ENCODE measurements at regions not wholly inside any gene's neighbourhood (a gene's known extent, or its start where the extent isn't known, plus 50 kb on each side); places are given as distances from the start of the nearest gene placed in this dataset.
"Not testable (repeated sequence)": the region's sequence is repeated elsewhere in the genome, so short reads cannot be mapped to it uniquely, and the experiment has no call there.

DNA sequence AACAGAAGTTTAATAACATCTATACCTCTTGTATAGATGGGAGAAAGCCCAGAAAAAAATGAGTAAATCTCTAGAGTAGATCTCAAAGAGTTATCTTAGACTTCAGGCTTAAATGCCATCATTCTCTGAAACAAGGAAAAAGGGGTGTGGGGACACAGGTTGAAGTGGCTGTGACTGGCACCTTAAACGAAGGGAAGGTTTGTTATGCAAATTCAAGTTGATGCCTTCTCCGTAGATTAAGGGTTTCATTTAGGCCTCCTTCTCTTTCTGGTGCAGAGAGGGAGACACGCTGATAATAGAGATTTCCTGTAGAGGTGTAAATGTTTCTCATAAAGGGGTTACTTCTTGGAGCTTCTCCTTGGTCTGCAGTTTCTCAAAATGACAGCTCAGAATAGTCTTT is 252.1 kb downstream of the CD83 start:
- DNase-seq (ENCODE audit: low read depth), result no peak

DNA sequence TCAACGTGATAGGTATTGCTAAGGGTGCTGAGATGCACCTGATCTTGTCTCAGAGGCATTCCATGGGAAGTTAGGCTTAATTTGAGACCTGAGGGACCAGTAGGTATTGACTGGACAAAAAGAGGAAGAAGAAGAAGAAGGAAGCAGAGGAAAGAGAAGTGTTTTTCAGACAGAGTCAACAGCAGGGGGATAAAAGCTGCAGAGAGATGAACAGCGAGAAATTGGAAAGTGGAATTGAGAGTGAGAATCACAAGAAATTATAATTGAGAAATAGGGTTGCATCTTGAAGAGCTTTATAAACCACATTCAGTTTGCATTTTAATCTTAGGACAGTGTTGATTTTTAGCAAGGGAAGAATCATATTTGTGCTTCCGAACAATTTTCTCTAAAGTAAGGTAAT is 254.0 kb downstream of the CD83 start:
- no peak for DNase-seq (ENCODE audit: low read depth)

DNA sequence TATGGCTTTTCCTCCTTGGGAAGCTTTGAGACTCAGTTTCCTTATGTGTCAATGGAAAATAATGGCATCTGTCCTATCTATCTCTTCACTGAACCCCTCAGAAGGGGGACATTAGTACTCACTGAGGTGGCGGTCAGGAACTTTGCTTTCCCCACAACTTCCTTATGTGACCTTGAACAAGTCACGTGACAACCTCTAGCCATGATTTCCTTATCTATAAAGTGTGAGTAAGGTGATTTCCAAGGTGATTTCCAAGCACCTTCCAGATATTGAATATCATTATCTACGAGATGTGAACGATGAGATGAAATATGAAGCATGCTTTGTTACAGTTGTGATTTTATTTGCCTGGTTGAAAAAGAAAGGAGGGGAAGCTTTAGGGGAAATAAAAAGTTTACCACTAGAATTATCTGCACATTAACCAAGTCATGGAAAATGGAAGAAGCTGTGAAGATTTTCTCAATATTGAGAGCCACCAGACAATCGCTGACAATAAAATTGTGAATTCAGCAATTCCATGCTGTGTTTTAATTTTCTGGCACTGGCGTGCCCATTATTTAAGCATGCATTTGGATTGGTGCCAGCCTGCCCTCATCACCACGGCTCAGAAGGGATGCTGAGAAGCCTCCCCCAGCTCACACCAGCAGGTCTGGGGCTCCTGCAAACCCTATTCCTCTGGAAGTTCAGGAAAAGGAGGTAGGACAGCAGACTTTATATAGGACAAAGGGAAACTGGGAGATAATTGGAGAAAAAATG is 255.3 kb downstream of the CD83 start:
- no peak for DNase-seq (ENCODE audit: low read depth)

DNA sequence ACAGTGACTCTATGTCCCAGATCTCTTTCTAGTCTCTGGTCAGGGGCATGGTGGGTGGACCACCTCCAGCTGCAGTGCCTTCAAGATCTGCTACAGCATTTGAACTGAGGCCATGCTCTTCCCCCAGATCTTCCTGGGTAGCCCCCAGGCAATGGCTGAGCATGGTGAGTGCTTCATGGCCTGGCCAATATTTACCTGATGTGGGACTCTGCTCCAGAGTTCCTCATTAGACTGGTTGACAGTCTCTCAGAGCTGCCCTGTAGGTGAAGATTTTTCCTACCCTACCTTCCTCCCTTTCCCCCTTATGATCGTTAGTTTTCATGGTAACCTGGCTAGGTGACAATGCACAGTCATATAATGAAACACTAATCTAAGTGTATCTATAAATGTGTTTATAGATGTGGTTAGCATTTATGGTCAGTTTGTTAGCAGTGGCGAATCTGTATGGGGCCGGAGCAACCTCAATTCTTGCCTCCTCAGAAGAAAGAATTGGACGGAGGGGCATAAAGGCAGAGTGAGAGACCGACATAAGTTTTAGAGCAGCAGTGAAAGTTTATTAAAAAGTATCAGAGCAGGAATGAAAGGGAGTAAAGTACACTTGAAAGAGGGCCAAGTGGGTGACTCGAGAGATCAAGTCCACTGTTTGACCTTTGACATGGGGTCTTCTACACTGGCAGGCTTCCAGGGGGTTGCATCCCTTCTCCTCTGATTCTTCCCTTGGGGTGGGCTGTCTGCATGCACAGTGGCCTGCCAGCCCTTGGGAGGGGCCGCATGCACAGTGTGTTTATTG is 256.3 kb downstream of the CD83 start:
- no peak for DNase-seq (ENCODE audit: low read depth)

DNA sequence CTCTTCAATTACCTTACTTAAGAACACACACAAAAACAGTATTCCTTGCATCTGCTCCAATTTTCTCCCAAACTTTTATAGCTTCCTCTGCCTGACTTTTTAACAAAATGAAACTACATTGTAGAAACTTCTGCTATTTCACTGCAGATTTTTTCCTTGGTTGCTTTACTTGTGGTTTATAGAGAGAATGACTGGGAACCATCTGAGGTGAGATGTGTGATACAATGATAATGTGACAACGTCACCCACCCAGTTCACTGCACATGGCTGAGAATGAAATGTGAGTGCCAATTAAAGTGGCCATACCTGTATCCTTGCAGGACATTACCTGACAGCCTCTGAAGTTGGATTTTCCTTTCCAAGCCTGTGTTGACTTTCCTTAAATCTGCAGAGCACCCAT is 258.4 kb downstream of the CD83 start:
- no peak for DNase-seq (ENCODE audit: low read depth)

DNA sequence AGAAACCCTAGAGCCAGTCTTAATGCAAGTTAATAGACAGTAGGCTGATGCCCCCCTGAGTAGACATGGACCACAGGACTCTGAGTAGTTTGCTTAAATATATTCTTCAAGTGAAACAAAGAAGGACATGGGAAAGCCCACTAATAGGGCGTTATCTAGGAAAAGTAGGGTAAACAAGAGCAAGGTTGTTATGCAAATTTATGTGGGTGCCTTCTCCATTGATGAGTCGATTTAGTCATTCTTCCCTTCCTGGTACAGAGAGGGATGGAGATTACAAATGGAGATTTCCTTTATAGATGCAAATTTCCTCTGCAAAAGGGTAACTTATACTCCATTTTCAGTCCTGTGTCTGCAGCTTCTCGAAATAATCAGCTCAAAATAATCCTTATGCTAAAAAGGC is 262.0 kb downstream of the CD83 start:
- no peak for DNase-seq (ENCODE audit: low read depth)

DNA sequence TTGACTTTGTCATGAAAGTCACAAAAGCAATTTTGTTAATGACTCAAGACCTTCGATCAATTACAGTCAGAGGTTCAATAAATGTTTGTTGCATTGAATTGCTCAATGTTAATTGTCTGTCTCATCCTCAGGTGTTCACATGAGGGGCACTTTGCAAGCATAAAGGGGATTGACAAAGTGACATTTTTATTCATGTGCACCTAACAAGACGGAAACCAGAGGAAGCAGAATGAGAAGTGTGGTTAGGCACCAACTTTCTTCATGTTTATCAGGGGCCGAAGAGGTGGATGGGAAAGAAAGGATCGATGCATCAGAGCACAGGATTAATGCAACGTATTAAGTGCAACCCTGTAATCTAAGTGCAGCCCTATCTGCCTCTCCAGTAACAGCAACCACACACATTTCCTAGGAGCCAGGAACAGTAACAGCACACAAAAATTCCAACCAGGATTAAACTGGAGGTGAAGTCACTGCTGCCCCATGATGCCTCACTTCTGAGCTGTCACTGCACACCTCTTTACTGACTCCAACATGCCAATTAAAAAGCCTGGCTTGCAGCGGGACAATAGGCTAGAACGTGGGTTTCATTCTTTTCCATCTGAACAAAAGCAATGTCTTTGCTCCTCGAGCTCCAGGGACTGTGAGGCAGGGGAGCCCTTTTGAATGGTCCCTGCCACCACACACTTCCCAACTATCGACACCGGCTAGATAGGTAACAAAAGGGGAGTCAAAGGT is 262.7 kb downstream of the CD83 start:
- no peak for DNase-seq (ENCODE audit: low read depth)

DNA sequence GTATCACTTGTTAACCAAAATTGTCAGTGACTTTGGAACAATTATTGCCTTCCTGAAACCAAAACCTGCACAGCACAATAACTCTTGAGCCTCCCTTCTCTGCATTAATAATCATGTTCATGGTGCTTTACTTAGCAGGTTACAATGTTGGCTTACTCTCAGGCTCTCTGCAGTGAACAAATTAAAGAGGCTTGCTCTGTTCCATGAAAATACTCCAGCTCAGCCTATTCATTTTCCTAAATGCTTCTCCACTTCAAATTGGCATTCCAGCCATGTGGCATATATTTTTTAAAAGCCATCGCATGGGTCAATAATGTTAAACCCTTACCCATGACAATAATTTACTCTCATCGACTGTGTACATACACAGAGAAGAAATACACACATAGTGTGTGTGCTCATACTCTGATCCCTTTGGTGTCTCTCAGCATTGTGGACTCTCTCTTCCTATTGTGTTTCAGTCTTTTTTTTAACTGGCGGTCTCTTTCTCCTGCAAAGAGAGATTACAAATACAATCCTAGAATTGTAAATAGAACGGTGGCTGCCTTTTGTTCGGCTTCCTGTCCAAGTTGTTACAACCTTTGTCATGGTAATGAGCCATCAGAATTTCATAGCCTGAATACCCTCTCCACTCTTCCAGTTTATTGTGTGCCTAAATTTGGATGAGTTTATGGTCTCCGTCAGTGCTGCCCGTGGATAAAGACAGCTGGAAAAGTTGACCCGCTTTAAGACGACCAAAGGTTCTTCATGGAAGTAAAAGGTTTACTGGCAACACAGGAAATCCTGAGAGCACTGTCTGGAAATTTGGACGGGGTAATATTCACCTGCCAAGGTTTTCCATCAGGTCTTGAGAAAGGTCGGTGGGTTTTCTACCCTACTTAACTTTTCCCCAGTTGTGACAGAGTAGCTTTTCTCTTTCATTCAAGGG is 263.6 kb downstream of the CD83 start:
- no peak for DNase-seq (ENCODE audit: low read depth)

DNA sequence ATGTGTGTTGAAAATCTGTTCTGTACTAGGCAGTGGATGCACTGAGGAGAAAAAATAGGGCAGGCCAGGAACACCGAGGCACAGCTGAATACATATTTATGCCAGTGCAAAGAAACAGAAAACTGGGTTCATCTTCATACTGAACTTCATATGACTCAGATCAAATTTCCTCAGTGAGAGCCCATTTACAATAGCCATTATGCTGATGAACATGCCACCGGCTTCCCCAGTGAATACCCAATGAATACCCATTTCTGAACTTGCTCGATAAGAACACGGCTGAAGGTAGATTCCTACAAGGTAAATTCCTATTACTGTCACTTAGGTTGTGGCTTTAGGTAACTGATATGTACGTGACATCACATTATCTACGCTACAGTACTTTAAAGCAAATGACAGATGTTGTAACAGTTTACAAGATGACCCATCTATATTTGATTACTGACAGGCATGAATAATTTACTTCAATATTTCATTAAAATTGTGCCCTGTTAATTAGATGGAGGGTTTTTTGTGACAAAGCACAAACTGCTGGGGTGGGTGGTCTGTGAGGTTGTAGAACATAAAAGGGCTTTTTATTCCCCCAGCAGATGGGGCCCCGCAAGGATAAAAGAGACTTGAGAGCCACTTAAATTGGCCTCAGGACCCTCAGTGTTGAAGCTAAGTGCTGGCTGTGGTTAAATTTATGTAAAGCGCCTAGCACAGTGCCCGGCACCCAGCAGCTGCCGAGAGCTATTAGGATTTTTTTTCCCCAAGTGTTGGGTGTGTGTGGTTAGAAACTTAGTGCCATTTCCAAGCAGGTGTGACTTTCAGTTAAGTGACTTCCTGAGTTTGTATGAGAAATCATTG is 264.5 kb downstream of the CD83 start:
- no peak for DNase-seq (ENCODE audit: low read depth)

DNA sequence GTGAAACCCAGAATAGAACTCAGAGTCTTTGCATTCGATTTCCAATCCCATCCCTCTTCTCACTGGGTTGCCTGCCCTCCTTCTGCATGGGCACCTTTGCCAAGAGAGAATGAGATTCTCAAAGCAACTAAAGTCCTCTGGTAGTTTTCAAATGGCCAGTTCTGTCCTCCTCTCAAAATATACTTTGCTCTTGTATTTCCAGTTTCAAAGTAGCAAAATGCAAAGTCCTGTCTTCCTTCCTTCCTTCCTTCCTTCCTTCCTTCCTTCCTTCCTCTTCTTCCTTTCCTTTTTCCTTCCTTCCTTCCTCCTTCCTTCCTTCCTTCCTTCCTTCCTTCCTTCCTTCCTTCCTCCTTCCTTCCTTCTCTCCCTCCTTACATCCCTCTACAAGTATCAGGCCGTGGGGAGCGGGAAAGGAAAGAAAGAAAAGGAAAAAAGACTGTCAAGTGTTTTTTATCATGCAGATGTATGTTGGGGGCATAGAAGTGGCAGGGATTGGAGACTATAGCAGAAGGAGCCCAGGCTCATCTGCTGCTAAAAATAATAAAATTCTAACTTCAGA is 265.2 kb downstream of the CD83 start:
- no peak for DNase-seq (ENCODE audit: low read depth)

DNA sequence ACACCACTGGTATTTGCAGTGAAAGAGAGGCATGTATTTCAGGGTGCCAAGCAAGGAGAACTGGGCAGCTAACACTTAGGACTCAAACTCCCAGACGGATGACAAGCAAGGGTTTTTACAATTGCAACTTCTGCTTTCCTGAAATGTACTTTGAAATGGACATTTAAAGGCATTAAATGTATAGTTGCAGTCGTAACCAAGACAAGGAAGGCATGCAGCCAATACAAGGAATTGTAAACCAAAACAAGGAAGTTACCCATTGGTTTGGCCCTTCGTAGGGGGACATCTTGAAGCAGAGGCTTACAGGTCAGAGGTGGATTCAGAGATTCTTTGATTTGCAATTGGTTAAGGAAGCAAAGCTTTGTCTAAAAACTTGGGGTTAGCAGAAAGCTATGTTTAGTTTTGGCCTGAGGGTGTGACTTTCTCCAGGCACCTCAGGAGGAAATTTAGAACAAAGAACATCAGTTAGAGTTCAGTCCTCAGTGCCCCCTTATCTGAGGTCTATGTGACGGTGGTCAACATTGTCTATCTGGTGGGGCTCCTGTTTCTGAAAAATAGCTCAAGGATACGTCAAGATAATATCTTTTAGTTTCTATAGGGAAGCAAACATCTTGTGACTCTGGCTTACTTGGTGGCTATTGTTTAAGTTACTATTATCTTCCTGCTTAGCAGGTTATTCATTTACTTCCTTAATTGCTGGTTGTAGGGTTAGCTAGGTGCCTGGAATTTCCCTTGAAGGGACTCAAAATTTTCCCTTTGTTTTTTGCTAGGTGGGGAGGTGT is 266.0 kb downstream of the CD83 start:
- no peak for DNase-seq (ENCODE audit: low read depth)

DNA sequence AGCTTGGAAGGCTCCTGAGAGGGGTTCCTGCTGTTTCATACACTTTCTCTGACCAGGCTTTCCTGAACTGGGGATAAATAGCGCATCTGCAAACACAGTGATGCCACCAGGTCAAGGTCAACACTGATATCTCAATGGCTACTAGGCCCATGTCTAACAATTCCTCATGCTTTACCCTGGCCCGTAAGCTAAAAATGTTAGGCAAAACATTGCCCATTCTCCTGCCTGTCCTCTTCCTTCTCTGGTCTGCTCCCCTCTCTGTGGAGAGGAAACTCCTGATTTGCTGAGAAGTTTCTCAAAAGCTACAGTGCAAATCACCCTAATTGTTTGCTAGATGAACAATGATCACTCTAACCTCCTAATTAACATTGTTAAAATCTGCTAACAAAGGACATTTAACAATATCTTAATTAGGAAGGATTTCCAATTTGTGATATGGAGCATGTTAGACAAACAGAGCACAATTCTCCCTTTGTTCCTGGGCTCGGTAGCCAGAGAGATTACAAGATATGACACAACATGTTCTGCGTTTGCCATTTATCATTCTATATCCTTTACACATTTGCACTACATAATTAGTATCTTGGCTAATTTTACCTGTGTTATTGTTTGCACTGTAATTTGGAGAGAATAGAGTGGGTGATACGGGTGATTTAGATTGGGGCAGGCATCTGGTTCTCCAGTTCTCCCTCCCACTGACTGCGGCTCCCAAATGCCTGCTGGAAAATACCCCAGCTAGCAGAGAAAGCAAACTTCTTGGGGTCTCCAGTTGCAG is 266.8 kb downstream of the CD83 start:
- no peak for DNase-seq (ENCODE audit: low read depth)

DNA sequence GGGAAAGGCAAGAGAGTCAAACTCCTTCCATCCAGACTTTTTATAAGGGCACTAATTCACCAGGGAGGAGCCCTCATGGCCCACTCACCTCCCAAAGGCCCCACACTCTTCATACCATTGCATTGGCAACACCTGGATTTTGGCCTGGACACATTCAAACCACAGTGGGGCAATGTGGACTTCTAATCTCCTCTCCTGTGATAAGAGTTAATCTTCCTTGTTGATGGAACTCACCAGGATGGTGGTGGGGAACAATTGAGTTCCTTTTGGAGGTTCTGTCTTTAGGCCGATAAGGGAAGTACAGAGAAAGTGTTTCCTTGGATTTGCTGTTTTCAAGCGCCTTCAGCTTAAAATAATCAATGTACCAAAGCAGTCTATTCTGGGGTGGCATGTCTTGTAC is 268.7 kb downstream of the CD83 start:
- DNase-seq (ENCODE audit: low read depth), result no peak

DNA sequence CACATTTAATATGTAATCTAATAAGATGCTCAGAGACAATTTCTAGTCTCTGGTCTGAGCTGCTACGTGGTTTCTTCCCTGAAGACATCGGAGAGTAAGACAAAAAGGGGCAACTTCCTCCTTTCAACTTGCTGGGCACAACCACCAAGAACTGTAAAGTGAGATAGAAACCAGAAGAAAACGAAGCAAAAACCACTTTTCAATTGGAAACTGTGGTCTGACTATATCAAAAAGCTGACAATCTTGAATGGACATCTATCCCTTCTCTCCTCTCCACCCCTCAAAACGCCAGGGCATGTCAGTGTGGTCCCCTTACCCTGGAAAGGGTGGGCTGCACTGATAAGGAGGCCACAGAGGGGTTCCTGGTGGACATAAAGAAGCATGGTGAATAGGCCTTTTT is 269.1 kb downstream of the CD83 start:
- DNase-seq (ENCODE audit: low read depth), result no peak

DNA sequence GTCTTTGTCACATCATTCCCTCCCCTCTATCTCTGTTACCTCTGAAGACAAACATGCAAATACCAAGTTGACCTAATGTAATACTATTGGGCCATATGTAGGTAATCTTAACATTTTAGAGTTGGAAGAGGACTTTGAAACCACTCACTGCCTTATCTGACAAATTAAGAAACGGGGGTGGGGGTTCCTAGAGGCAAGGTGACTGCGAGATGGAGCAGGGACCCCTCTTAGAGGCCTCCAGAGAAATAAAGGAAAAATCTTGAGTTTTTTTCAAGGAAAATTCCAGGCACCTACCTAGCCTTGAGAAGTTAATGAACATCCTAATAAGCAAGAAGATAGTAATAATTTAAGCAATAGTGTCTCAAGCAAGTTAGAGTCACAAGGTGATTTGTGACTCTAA is 270.8 kb downstream of the CD83 start:
- no peak for DNase-seq (ENCODE audit: low read depth)

DNA sequence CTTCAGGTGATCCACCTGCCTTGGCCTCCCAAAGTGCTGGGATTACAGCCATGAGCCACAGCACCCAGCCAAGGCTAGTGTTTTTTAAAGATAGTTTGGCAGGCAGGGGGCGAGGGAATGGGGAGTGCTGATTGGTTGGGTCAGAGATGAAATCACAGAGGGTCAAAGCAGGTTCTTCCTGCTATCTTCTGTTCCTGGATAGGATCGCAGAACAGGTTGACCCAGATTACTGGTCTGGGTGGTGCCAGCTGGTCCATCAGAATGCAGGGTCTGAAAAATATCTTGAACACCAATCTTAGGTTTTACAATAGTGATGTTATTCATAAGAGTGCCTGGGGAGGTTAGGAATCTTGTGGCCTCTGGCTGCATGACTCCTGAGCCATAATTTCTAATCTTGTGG is 272.2 kb downstream of the CD83 start:
- not testable (repeated sequence) for DNase-seq (ENCODE audit: low read depth)

DNA sequence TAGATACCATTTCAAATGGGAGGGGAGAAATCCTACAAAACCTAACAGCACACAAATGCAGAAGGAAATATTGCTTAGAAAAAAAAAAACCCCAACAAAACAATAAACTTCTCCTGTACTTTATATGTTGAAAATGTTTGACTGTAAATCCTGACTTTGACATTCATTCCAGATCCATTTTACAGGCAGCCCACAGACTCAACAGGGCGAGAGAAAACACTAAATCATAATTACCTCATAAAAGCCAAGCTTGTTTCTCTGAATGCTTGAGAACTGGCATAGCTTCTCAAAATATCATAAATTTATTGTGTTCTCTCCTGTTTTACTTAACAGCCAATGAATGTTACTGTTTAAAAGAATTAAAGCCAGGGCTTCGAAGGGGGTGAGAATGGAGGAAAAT is 273.2 kb downstream of the CD83 start:
- DNase-seq (ENCODE audit: low read depth), result no peak

DNA sequence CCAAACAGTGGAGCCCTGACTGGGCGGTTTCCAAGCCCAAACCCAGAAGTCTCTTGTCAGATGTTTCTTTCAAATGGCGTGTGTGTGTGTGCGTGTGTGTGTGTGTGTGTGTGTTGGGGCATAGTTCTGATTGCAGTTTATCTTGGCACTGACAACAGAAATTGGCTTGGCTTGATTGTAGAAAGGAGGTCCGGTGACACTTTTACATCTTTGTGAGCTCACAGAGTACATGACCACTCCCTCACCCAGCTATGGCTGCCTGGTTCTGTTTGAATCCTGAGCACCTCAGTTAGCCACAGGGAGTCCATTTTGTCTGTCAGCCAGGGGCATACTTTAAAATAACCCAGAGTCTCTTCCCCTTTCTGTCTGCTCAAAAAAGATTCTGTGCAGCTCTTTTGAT is 276.3 kb downstream of the CD83 start:
- DNase-seq (ENCODE audit: low read depth), result no peak

DNA sequence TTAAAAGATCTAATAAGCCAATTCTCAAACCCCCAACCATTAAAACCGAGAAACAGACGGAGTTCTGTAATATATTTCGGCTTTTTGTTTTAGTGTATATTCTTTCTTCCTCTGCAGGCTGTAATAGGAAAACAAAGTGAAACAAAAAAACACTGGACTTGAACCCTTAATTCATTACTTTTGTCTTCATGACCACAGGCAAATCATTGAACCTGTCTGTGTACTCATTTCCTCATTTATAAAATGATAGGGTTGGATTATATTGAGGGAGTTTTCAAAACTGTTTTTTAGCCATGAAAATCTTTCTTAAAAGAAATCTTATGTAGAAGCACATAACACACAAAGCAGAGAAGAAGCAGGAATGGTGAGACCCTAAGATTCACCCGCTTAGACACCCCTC is 278.8 kb downstream of the CD83 start:
- no peak for DNase-seq (ENCODE audit: low read depth)

Measured in stimulated activated CD4-positive, alpha-beta T cell treated with anti-CD3 and anti-CD28 coated beads, Interleukin-2, amount 100 ng/mL, for 4 hours (primary cell).